Activated CD4-positive, CD25-positive, alpha-beta regulatory T cell treated with anti-CD3 and anti-CD28 coated beads, Interleukin-2, amount 50 U/mL, for 72 hours (primary cell): ENCODE measurements at regions not wholly inside any gene's neighbourhood (a gene's known extent, or its start where the extent isn't known, plus 50 kb on each side); places are given as distances from the start of the nearest gene placed in this dataset.

Source experiments
- DNase-seq: peaks from one replicate; pipeline ENCODE4 v3.0.0; 2021

GRCh38 chr22:48393885-48394284 lies 1433.8 kb downstream of the BRD1 start:
- DNase-seq, result no peak

- no peak for DNase-seq
Observed at GRCh38 chr22:48393041-48393370, 1434.7 kb downstream of the BRD1 start.

GRCh38 chr22:48391820-48392219 lies 1435.9 kb downstream of the BRD1 start:
- DNase-seq, result no peak

GRCh38 chr22:48391171-48391711 lies 1436.4 kb downstream of the BRD1 start:
- no peak for DNase-seq

GRCh38 chr22:48389916-48390315 lies 1437.8 kb downstream of the BRD1 start:
- DNase-seq, result no peak

- DNase-seq, result no peak
Observed at GRCh38 chr22:48382197-48382596, 1445.5 kb downstream of the BRD1 start.

- no peak for DNase-seq
Observed at GRCh38 chr22:48380016-48380665, 1447.5 kb downstream of the BRD1 start.

GRCh38 chr22:48379371-48379770 lies 1448.3 kb downstream of the BRD1 start:
- DNase-seq, result no peak

GRCh38 chr22:48378673-48379072 lies 1449.0 kb downstream of the BRD1 start:
- no peak for DNase-seq

- no peak for DNase-seq
Observed at GRCh38 chr22:48376936-48377712, 1450.5 kb downstream of the BRD1 start.

- DNase-seq, result no peak
Observed at GRCh38 chr22:48376428-48376827, 1451.2 kb downstream of the BRD1 start.

- DNase-seq, result no peak
Observed at GRCh38 chr22:48373626-48374173, 1454.0 kb downstream of the BRD1 start.

- DNase-seq, result no peak
Observed at GRCh38 chr22:48372390-48372789, 1455.3 kb downstream of the BRD1 start.

- no peak for DNase-seq
Observed at GRCh38 chr22:48371391-48371790, 1456.3 kb downstream of the BRD1 start.

- DNase-seq, result no peak
Observed at GRCh38 chr22:48370508-48371325, 1457.0 kb downstream of the BRD1 start.

- DNase-seq, result no peak
Observed at GRCh38 chr22:48369789-48370507, 1457.7 kb downstream of the BRD1 start.

- no peak for DNase-seq
Observed at GRCh38 chr22:48368975-48369525, 1458.6 kb downstream of the BRD1 start.

GRCh38 chr22:48367731-48368130 lies 1459.9 kb downstream of the BRD1 start:
- no peak for DNase-seq

- no peak for DNase-seq
Observed at GRCh38 chr22:48366591-48366990, 1461.1 kb downstream of the BRD1 start.

- DNase-seq, result no peak
Observed at GRCh38 chr22:48366056-48366455, 1461.6 kb downstream of the BRD1 start.

GRCh38 chr22:48365386-48365785 lies 1462.3 kb downstream of the BRD1 start:
- DNase-seq, result no peak

- no peak for DNase-seq
Observed at GRCh38 chr22:48362721-48363404, 1464.8 kb downstream of the BRD1 start.
